DOHH2 (cell line): ENCODE measurements at regions not wholly inside any gene's neighbourhood (a gene's known extent, or its start where the extent isn't known, plus 50 kb on each side); places are given as distances from the start of the nearest gene placed in this dataset.

Experiments used
- H3F3A ChIP-seq: fragments of 200-600 bp; sonication (generic), shearing (Covaris generic); 2 replicates; pipeline ENCODE4 v1.6.0; 2016; ENCODE audit warnings: antibody characterized with exemption, mild to moderate bottlenecking; ENCODE audit not compliant: control insufficient read depth, insufficient read depth
- H3K27ac ChIP-seq: fragments of 200-600 bp; sonication (generic); 2 replicates; pipeline ENCODE4 v1.5.1; 2014; ENCODE audit warnings: low read depth, mild to moderate bottlenecking, low read length, moderate library complexity
- H3K27me3 ChIP-seq: fragments of 200-600 bp; sonication (generic); 2 replicates; pipeline ENCODE4 v1.6.1; 2014; ENCODE audit warnings: mild to moderate bottlenecking, low read length, mixed read lengths; ENCODE audit not compliant: control insufficient read depth
- H3K36me3 ChIP-seq: fragments of 200-600 bp; sonication (generic); 2 replicates; pipeline ENCODE4 v1.6.1; 2014; ENCODE audit warnings: mild to moderate bottlenecking, low read length, moderate library complexity, mixed read lengths; ENCODE audit not compliant: control insufficient read depth
- H3K4me1 ChIP-seq: fragments of 200-600 bp; sonication (generic); 2 replicates; pipeline ENCODE4 v1.6.1; 2014; ENCODE audit warnings: mild to moderate bottlenecking, low read length, mixed read lengths; ENCODE audit not compliant: control insufficient read depth
- H3K4me2 ChIP-seq: fragments of 200-600 bp; sonication (generic); 2 replicates; pipeline ENCODE4 v1.6.0; 2014; ENCODE audit warnings: mild to moderate bottlenecking, low read length, moderate library complexity
- H3K4me3 ChIP-seq: fragments of 200-600 bp; sonication (generic); 2 replicates; pipeline ENCODE4 v1.5.1; 2014; ENCODE audit warnings: mild to moderate bottlenecking, low read length, mixed read lengths
- H3K79me2 ChIP-seq: fragments of 200-600 bp; sonication (generic); 2 replicates; pipeline ENCODE4 v1.6.1; 2014; ENCODE audit warnings: mild to moderate bottlenecking, low read length, mixed read lengths; ENCODE audit not compliant: control insufficient read depth
- H3K9me2 ChIP-seq: fragments of 200-600 bp; sonication (generic); replicated peaks from 2 replicates; pipeline ENCODE4 v1.6.1; 2014; ENCODE audit warnings: mild to moderate bottlenecking, low read length, mixed read lengths; ENCODE audit not compliant: control insufficient read depth
- H3K9me3 ChIP-seq: fragments of 200-600 bp; sonication (generic); 2 replicates; pipeline ENCODE4 v1.6.1; 2014; ENCODE audit warnings: antibody characterized with exemption, low read length, mixed read lengths; ENCODE audit not compliant: control insufficient read depth, insufficient read depth
- H4K20me1 ChIP-seq: fragments of 200-600 bp; sonication (generic); 2 replicates; pipeline ENCODE4 v1.6.0; 2014; ENCODE audit warnings: low read depth, mild to moderate bottlenecking, antibody characterized with exemption, low read length, moderate library complexity; ENCODE audit not compliant: control insufficient read depth, insufficient read depth
- CTCF ChIP-seq: fragments of 200-600 bp; sonication (generic); IDR thresholded peaks from one replicate; pipeline ENCODE4 v1.5.1; 2014; ENCODE audit warnings: antibody characterized with exemption, mild to moderate bottlenecking, low read depth, low read length; ENCODE audit not compliant: poor library complexity, severe bottlenecking
- EZH2phosphoT487 ChIP-seq: fragments of 200-600 bp; sonication (generic); IDR thresholded peaks from 2 replicates; pipeline ENCODE4 v1.6.1; 2017; ENCODE audit warnings: borderline replicate concordance, mild to moderate bottlenecking, antibody characterized with exemption, low read length, moderate library complexity, mixed read lengths

- Histone ChIP-seq H3K4me3 (peak overlapping the region; percentile 31), H3K4me1 (peaks cover 48% of the 10 kb centered on the region), H3K9me2 (no peaks in the 10 kb centered on the region), H3K4me2 (peak overlapping the region; percentile 38), H4K20me1 (no peaks in the 10 kb centered on the region), H3K27ac (peak overlapping the region; percentile 89), H3K36me3 (no peaks in the 10 kb centered on the region), H3K9me3 (no peaks in the 10 kb centered on the region), H3K79me2 (no peaks in the 10 kb centered on the region), H3K27me3 (no peaks in the 10 kb centered on the region), H3F3A (peaks cover 10% of the 10 kb centered on the region)
- TF ChIP-seq CTCF (no peak), EZH2phosphoT487 (no peak)
These were observed 74.8 kb downstream of the SIK1 start for GRCh38 chr21:43352154-43352537.

GRCh38 chr21:43351501-43352153, 75.3 kb downstream of the SIK1 start:
- Histone ChIP-seq H3K79me2 (no peaks in the 10 kb centered on the region), H3K9me2 (no peaks in the 10 kb centered on the region), H3K36me3 (no peaks in the 10 kb centered on the region), H3K27ac (no peak overlapping the region), H3K27me3 (no peaks in the 10 kb centered on the region), H3F3A (peaks cover 10% of the 10 kb centered on the region), H3K9me3 (no peaks in the 10 kb centered on the region), H3K4me3 (no peak overlapping the region), H3K4me1 (peaks cover 47% of the 10 kb centered on the region), H4K20me1 (no peaks in the 10 kb centered on the region), H3K4me2 (no peak overlapping the region)
- no peak for TF ChIP-seq CTCF
- no peak for TF ChIP-seq EZH2phosphoT487

GRCh38 chr21:43349644-43350043, 77.3 kb downstream of the SIK1 start:
- no peaks in the 10 kb centered on the region for H3K27me3 ChIP-seq
- H3K27ac ChIP-seq, result no peak overlapping the region
- H3K79me2 ChIP-seq, result no peaks in the 10 kb centered on the region
- H3K9me2 ChIP-seq, result no peaks in the 10 kb centered on the region
- TF ChIP-seq CTCF (no peak), EZH2phosphoT487 (no peak)
- H3K9me3 ChIP-seq, result no peaks in the 10 kb centered on the region
- H3F3A ChIP-seq, result peaks cover 10% of the 10 kb centered on the region
- no peaks in the 10 kb centered on the region for H3K36me3 ChIP-seq
- peaks cover 27% of the 10 kb centered on the region for H3K4me1 ChIP-seq
- no peaks in the 10 kb centered on the region for H4K20me1 ChIP-seq
- H3K4me3 ChIP-seq, result no peak overlapping the region
- no peak overlapping the region for H3K4me2 ChIP-seq
